ENCODE measurements at regions not wholly inside any gene's neighbourhood (a gene's known extent, or its start where the extent isn't known, plus 50 kb on each side); places are given as distances from the start of the nearest gene placed in this dataset.

DNA sequence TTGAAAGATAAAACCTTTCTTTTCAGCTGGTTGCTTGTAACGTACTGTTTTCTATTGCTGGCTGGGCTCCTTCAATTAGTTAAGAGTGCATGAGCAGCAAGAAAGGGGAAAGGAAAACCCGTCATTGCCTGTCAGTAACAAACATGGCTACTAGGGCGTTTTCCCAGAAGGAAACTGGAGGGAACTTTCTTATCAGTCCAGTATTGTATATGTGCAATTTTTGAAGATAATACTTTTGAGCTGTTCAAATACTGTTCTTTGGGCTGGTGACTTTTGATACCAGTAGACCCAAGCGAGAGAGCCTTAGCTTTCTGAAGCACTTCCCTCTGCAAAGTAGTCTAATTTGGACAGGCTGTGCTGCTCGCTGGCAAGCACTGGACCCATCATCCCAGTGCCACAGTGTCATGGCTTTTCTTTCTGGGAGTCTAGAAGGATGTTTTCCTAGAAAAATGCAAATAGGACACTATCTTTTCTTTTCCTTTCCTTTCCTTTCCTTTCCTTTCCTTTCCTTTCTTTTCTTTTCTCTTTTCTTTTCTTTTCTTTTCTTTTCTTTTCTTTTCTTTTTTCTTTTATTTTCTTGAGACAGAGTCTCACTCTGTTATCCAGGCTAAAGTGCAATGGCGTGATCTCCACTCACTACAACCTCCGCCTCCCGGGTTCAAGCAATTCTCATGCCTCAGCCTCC is 149.9 kb upstream of the SMIM23 start:
- no peak for ATAC-seq (ENCODE audit: low FRiP score)
- TF ChIP-seq, protein P1, sequence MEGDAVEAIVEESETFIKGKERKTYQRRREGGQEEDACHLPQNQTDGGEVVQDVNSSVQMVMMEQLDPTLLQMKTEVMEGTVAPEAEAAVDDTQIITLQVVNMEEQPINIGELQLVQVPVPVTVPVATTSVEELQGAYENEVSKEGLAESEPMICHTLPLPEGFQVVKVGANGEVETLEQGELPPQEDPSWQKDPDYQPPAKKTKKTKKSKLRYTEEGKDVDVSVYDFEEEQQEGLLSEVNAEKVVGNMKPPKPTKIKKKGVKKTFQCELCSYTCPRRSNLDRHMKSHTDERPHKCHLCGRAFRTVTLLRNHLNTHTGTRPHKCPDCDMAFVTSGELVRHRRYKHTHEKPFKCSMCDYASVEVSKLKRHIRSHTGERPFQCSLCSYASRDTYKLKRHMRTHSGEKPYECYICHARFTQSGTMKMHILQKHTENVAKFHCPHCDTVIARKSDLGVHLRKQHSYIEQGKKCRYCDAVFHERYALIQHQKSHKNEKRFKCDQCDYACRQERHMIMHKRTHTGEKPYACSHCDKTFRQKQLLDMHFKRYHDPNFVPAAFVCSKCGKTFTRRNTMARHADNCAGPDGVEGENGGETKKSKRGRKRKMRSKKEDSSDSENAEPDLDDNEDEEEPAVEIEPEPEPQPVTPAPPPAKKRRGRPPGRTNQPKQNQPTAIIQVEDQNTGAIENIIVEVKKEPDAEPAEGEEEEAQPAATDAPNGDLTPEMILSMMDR (IDR thresholded peaks at IDR 0.05) = no peak
- DNase-seq (ENCODE audit: low spot score) = no peak

DNA sequence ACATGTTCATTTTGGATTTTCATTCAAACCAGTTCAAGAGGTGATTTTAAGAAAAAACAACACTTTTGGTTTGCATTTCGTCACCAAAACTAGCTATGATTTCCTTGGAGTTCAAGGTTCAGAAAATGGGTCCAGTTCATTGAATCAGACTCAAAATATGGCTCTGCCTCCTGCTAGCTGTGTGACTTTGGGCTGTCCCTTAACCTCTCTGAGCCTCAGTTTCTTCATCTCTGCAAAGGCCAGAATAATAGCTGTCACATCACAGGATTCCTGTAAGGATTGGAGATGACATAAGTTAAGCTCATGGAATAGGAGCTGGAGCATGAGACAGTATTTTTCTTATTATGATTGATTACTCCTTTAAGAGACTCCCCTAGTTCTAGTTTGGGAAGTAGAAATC is 147.8 kb upstream of the SMIM23 start:
- DNase-seq (ENCODE audit: low spot score) = no peak
- TF ChIP-seq, protein P1 (IDR thresholded peaks at IDR 0.05) = no peak

DNA sequence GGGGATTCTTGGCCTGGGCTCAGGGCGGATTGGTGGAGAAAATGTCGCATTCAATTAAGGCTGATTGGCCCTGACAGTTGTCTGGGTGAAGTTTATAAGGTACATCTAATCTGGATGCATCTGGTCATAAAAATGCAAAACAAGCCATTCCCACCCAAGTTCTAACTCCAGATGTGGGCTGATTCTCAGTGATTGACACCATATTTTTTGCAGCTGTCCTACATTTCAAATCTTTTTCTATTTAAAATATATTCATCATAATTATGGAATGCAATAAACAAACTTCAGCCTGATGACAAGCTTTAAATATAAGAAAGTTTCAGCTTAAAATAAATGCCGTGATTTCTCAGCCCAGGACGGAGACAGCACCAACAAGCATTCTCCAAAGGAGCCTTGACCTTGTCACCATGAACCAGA is 146.4 kb upstream of the SMIM23 start:
- TF ChIP-seq, protein P1 (IDR thresholded peaks at IDR 0.05) = no peak
- ATAC-seq (ENCODE audit: low FRiP score) (no peak), DNase-seq (ENCODE audit: low spot score) (no peak)

More for the DNA sequence above, 147.8 kb upstream of the SMIM23 start:
- ATAC-seq (ENCODE audit: low FRiP score) = no peak

DNA sequence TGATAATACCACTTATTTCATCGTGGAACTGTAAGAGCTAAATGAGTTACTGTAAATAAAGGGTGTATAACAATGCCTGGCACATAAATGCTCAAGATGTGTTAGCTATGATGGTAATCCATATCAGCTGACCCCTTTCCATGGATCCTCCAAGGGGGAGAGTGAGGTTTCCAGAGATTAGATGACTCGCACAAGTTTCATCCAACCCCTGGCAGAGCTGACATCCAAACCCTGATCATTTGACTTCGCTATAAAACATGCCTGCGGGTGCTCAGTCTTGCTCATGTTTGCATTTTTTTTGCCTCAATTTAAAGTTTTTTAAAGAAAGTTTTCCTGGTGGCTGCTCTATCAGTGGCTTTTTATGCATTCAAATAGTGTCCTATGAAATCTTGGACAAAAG is 145.7 kb upstream of the SMIM23 start:
- DNase-seq (ENCODE audit: low spot score) (no peak), ATAC-seq (ENCODE audit: low FRiP score) (no peak)
- TF ChIP-seq, protein P1 (IDR thresholded peaks at IDR 0.05) = no peak

DNA sequence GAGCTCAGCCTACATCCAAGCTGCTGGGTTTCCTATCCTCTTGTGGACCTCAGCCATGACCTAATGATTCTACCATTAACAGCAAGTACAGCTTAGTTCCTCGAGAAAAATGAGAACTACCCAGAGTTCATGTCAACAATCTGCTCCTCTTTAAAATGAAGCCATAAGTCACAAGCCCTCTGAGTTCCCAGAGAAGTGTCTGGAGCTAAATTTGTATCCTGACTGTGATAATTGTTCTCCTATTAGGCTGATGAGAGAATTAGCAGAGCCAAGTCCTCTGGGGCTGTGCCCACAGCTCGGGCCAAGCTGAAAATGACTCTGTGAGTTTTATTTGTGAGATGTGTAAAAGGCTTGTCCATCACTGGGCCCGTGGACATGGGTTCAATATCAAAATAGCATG is 145.1 kb upstream of the SMIM23 start:
- TF ChIP-seq, protein P1 (IDR thresholded peaks at IDR 0.05) = no peak
- no peak for ATAC-seq (ENCODE audit: low FRiP score)
- no peak for DNase-seq (ENCODE audit: low spot score)

DNA sequence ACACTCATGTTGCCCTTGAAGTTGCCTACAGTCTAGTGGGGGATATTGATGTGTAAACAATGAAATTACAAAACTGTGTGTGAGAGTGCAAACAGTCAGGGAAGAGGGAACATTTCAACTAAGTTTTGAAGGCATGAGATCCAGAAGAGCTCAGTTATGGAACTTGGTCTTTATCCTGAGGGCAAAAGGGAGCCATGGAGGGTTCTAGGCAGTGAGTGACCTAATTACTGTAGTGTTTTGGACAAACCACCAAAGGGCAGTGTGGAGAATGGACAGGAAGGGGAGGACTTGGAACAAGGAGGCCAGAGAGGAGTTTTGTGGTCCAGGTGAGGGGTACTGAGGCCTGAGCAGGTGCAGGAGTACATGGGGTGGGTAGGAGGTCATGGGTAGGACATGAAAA is 143.7 kb upstream of the SMIM23 start:
- no peak for DNase-seq (ENCODE audit: low spot score)
- ATAC-seq (ENCODE audit: low FRiP score) = no peak
- TF ChIP-seq, protein P1 (IDR thresholded peaks at IDR 0.05) = no peak

DNA sequence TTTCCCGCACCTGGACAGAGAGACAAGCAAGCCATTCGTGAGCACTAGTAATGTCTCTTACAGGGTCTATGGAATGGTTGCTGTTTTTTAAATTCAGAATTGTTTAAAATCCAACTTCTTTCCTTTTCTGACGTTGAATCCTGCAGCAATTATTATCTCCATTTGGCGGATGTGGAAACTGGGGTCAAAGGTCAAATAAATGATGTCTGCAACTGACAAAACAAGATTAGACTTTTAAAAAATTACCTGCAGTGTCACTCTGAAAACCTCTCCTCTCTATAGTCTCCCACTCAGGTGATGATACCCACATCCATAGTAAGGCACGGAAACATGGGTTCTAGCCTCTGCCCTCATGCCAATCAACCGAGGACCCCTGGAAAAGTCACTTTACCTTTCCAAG is 142.7 kb upstream of the SMIM23 start:
- TF ChIP-seq, protein P1 (IDR thresholded peaks at IDR 0.05) = no peak
- ATAC-seq (ENCODE audit: low FRiP score) (no peak), DNase-seq (ENCODE audit: low spot score) (no peak)
